ENCODE measurements at regions not wholly inside any gene's neighbourhood (a gene's known extent, or its start where the extent isn't known, plus 50 kb on each side); places are given as distances from the start of the nearest gene placed in this dataset.

GRCh38 chr13:79775830-79776229 is 294.9 kb downstream of the NDFIP2 start:
- H3K27ac ChIP-seq (ENCODE audit: low read depth, low read length) = no peak overlapping the region
- H3K4me3 ChIP-seq (ENCODE audit: low read length) = no peak overlapping the region
- no peak overlapping the region for H3K9ac ChIP-seq (ENCODE audit: low read length)
- no peaks in the 10 kb centered on the region for H3K36me3 ChIP-seq (ENCODE audit: control insufficient read depth, insufficient read depth, low read length)
- H3K27me3 ChIP-seq (ENCODE audit: control insufficient read depth, insufficient read depth, low read length) = no peaks in the 10 kb centered on the region
- no peaks in the 10 kb centered on the region for H3K4me1 ChIP-seq (ENCODE audit: control insufficient read depth, insufficient read depth, low read length)

- no peaks in the 10 kb centered on the region for H3K36me3 ChIP-seq (ENCODE audit: control insufficient read depth, insufficient read depth, low read length)
- H3K4me3 ChIP-seq (ENCODE audit: low read length) = no peak overlapping the region
- H3K4me1 ChIP-seq (ENCODE audit: control insufficient read depth, insufficient read depth, low read length) = no peaks in the 10 kb centered on the region
- no peaks in the 10 kb centered on the region for H3K27me3 ChIP-seq (ENCODE audit: control insufficient read depth, insufficient read depth, low read length)
- H3K9ac ChIP-seq (ENCODE audit: low read length) = no peak overlapping the region
- no peak overlapping the region for H3K27ac ChIP-seq (ENCODE audit: low read depth, low read length)
Measured at GRCh38 chr13:79772811-79773210, 291.9 kb downstream of the NDFIP2 start.

GRCh38 chr13:79771493-79771892 is 290.5 kb downstream of the NDFIP2 start:
- Histone ChIP-seq H3K36me3 (ENCODE audit: control insufficient read depth, insufficient read depth, low read length) (no peaks in the 10 kb centered on the region), H3K27ac (ENCODE audit: low read depth, low read length) (no peak overlapping the region), H3K4me1 (ENCODE audit: control insufficient read depth, insufficient read depth, low read length) (no peaks in the 10 kb centered on the region), H3K4me3 (ENCODE audit: low read length) (no peak overlapping the region), H3K9ac (ENCODE audit: low read length) (no peak overlapping the region), H3K27me3 (ENCODE audit: control insufficient read depth, insufficient read depth, low read length) (no peaks in the 10 kb centered on the region)

- H3K4me3 ChIP-seq (ENCODE audit: low read length) = no peak overlapping the region
Measured at GRCh38 chr13:79770056-79770455, 289.1 kb downstream of the NDFIP2 start.

GRCh38 chr13:79767126-79767525 is 286.2 kb downstream of the NDFIP2 start:
- no peaks in the 10 kb centered on the region for H3K36me3 ChIP-seq (ENCODE audit: control insufficient read depth, insufficient read depth, low read length)
- H3K4me3 ChIP-seq (ENCODE audit: low read length) = no peak overlapping the region
- H3K27ac ChIP-seq (ENCODE audit: low read depth, low read length) = no peak overlapping the region
- no peaks in the 10 kb centered on the region for H3K4me1 ChIP-seq (ENCODE audit: control insufficient read depth, insufficient read depth, low read length)
- no peaks in the 10 kb centered on the region for H3K27me3 ChIP-seq (ENCODE audit: control insufficient read depth, insufficient read depth, low read length)
- H3K9ac ChIP-seq (ENCODE audit: low read length) = no peak overlapping the region

More at GRCh38 chr13:79770056-79770455, 289.1 kb downstream of the NDFIP2 start:
- Histone ChIP-seq H3K4me1 (ENCODE audit: control insufficient read depth, insufficient read depth, low read length) (no peaks in the 10 kb centered on the region), H3K27ac (ENCODE audit: low read depth, low read length) (no peak overlapping the region), H3K9ac (ENCODE audit: low read length) (no peak overlapping the region), H3K27me3 (ENCODE audit: control insufficient read depth, insufficient read depth, low read length) (no peaks in the 10 kb centered on the region), H3K36me3 (ENCODE audit: control insufficient read depth, insufficient read depth, low read length) (no peaks in the 10 kb centered on the region)

DNA sequence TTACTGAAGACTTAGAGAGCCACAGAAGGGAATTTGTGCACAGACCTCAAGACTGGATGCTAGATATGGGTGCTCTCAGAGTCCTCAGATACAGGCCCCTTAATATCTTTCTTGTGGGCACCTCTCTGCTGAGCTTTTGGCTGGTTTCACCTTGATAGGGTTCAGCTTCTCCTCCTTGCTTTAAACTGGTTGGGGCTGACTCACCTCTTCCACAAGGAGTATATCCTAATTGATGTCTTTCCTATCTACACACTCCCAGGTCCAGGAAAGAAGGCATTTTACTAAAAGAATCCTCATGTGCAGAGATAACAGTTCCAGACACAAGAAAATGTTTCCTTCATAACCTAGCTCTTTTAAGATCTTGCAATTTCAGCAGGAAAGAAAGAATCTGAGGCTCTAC is 284.4 kb downstream of the NDFIP2 start:
- H3K27me3 ChIP-seq (ENCODE audit: control insufficient read depth, insufficient read depth, low read length) = no peaks in the 10 kb centered on the region
- no peak overlapping the region for H3K4me3 ChIP-seq (ENCODE audit: low read length)
- no peak overlapping the region for H3K9ac ChIP-seq (ENCODE audit: low read length)
- no peak overlapping the region for H3K27ac ChIP-seq (ENCODE audit: low read depth, low read length)
- no peaks in the 10 kb centered on the region for H3K36me3 ChIP-seq (ENCODE audit: control insufficient read depth, insufficient read depth, low read length)
- no peaks in the 10 kb centered on the region for H3K4me1 ChIP-seq (ENCODE audit: control insufficient read depth, insufficient read depth, low read length)

DNA sequence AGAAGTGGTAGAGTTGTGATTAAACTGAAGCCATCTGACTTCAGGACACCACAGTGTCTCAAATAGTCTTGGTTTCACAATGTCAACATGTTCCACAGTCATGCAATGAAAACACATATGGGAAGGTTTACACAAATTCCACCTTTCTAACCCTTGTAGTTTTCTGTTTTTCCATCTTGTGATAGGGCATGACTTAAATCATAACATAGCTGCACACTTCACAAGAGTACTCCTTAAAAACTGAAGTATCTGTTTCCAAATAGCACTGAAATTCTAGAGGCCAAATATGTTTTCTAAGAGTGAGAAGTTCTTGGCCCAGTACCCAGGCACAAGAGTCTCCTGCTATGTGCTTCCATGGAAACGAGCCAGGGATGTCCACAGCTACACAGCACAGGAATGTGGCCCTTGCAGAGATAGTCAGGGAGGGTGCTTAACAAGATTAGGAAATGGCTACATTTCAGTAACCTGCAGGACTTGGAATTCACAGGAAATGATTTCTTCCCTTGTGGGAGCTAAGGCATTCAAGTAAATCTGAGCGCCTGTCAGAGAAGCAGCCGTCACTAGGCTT is 269.1 kb downstream of the NDFIP2 start:
- Histone ChIP-seq H3K9ac (ENCODE audit: low read length) (no peak overlapping the region), H3K27ac (ENCODE audit: low read depth, low read length) (no peak overlapping the region), H3K27me3 (ENCODE audit: control insufficient read depth, insufficient read depth, low read length) (no peaks in the 10 kb centered on the region), H3K4me3 (ENCODE audit: low read length) (no peak overlapping the region), H3K4me1 (ENCODE audit: control insufficient read depth, insufficient read depth, low read length) (no peaks in the 10 kb centered on the region), H3K36me3 (ENCODE audit: control insufficient read depth, insufficient read depth, low read length) (no peaks in the 10 kb centered on the region)

DNA sequence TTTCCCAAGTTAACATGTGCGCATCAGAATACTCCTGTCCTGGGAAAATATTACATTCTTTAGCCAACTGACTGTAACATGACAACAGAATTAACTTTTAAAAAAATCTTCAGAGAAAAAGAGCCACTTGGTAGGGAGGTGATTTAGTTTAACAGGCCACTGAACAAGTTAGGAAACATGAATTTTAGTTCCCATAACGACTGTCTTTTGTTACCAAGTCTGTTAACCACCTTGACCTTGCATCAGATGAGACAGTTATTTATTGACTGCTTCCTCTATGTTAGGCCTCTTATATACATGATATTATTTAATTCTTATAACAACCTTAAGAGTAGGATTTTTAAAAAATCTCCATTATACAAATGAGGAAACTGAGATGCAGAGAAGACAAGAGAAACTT is 268.6 kb downstream of the NDFIP2 start:
- Histone ChIP-seq H3K4me3 (ENCODE audit: low read length) (no peak overlapping the region), H3K36me3 (ENCODE audit: control insufficient read depth, insufficient read depth, low read length) (no peaks in the 10 kb centered on the region), H3K27ac (ENCODE audit: low read depth, low read length) (no peak overlapping the region), H3K4me1 (ENCODE audit: control insufficient read depth, insufficient read depth, low read length) (no peaks in the 10 kb centered on the region), H3K9ac (ENCODE audit: low read length) (no peak overlapping the region), H3K27me3 (ENCODE audit: control insufficient read depth, insufficient read depth, low read length) (no peaks in the 10 kb centered on the region)

- no peaks in the 10 kb centered on the region for H3K27me3 ChIP-seq (ENCODE audit: control insufficient read depth, insufficient read depth, low read length)
- no peak overlapping the region for H3K4me3 ChIP-seq (ENCODE audit: low read length)
- H3K9ac ChIP-seq (ENCODE audit: low read length) = no peak overlapping the region
- H3K27ac ChIP-seq (ENCODE audit: low read depth, low read length) = no peak overlapping the region
- no peaks in the 10 kb centered on the region for H3K4me1 ChIP-seq (ENCODE audit: control insufficient read depth, insufficient read depth, low read length)
- H3K36me3 ChIP-seq (ENCODE audit: control insufficient read depth, insufficient read depth, low read length) = no peaks in the 10 kb centered on the region
Measured at GRCh38 chr13:79745081-79745480, 264.1 kb downstream of the NDFIP2 start.

DNA sequence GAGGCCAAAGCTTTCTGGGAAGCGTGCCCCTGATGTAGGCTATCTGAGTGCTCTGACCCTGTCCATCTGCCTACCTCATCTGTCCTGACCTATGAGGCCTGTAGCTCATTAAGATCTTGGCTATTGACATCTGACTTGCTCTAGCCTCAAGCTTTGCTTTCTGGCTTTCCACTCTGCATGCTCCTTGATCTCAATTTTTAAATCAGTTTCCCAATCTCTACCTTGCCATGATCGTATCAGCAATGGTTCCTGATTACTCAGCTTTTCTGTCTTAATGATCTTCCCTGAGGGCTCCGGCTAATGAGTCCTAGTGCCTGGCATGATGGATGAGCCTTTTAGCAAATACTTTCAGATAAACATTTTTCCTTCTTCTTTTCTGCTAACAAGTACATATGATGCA is 262.0 kb downstream of the NDFIP2 start:
- Histone ChIP-seq H3K9ac (ENCODE audit: low read length) (no peak overlapping the region), H3K4me3 (ENCODE audit: low read length) (no peak overlapping the region), H3K4me1 (ENCODE audit: control insufficient read depth, insufficient read depth, low read length) (no peaks in the 10 kb centered on the region), H3K27me3 (ENCODE audit: control insufficient read depth, insufficient read depth, low read length) (no peaks in the 10 kb centered on the region), H3K27ac (ENCODE audit: low read depth, low read length) (no peak overlapping the region), H3K36me3 (ENCODE audit: control insufficient read depth, insufficient read depth, low read length) (no peaks in the 10 kb centered on the region)

DNA sequence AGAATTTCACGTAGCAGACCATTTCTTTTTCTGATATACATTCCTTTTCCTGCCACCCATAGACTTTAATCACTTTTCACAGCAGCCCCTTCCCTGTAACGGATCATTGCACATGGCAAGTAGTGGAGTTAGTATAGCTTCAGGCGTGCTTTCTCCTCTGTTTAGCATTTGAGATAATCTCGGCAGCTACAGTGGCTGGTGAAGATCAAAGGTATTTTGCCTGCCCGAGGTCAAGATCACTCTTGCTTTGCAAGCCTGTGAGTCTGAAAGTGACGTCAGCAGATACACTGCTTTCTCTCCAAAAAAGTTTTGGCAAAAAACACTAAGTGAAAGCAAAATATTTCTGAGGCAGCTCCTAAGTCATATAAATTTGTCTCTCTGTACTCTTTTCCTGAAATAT is 260.0 kb downstream of the NDFIP2 start:
- H3K36me3 ChIP-seq (ENCODE audit: control insufficient read depth, insufficient read depth, low read length) = no peaks in the 10 kb centered on the region
- no peaks in the 10 kb centered on the region for H3K4me1 ChIP-seq (ENCODE audit: control insufficient read depth, insufficient read depth, low read length)
- H3K9ac ChIP-seq (ENCODE audit: low read length) = no peak overlapping the region
- H3K4me3 ChIP-seq (ENCODE audit: low read length) = no peak overlapping the region
- no peak overlapping the region for H3K27ac ChIP-seq (ENCODE audit: low read depth, low read length)
- H3K27me3 ChIP-seq (ENCODE audit: control insufficient read depth, insufficient read depth, low read length) = no peaks in the 10 kb centered on the region

DNA sequence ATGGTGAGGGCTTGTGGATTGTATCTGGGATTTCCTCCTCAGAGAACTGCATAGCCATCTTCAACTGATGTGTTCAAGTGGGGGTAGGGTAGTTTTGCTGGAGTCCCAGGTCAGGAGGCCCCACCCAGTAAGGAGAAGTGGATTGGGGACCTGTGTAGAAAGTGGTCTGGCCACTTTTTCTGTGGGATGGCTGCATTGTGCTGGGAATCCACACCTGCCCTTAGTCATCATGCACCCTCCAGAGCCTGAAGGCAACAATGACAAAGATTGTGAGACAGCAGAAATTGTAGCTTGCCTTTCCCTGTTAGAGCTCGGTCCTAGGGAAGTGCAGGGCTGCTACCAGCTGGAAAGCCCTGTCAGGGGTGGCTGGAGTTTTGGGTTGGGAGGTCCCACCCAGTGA is 255.4 kb downstream of the NDFIP2 start:
- Histone ChIP-seq H3K4me1 (ENCODE audit: control insufficient read depth, insufficient read depth, low read length) (no peaks in the 10 kb centered on the region), H3K4me3 (ENCODE audit: low read length) (no peak overlapping the region), H3K27ac (ENCODE audit: low read depth, low read length) (no peak overlapping the region), H3K27me3 (ENCODE audit: control insufficient read depth, insufficient read depth, low read length) (no peaks in the 10 kb centered on the region), H3K36me3 (ENCODE audit: control insufficient read depth, insufficient read depth, low read length) (no peaks in the 10 kb centered on the region), H3K9ac (ENCODE audit: low read length) (no peak overlapping the region)

GRCh38 chr13:79735228-79735627 is 254.3 kb downstream of the NDFIP2 start:
- Histone ChIP-seq H3K36me3 (ENCODE audit: control insufficient read depth, insufficient read depth, low read length) (no peaks in the 10 kb centered on the region), H3K4me1 (ENCODE audit: control insufficient read depth, insufficient read depth, low read length) (no peaks in the 10 kb centered on the region), H3K27me3 (ENCODE audit: control insufficient read depth, insufficient read depth, low read length) (no peaks in the 10 kb centered on the region), H3K4me3 (ENCODE audit: low read length) (no peak overlapping the region), H3K27ac (ENCODE audit: low read depth, low read length) (no peak overlapping the region), H3K9ac (ENCODE audit: low read length) (no peak overlapping the region)

Measured in rectal smooth muscle tissue (tissue), 1 donor.